Stimulated activated CD8-positive, alpha-beta memory T cell treated with anti-CD3 and anti-CD28 coated beads, Interleukin-2, amount 100 ng/mL, for 1 hour (primary cell): ENCODE measurements at regions not wholly inside any gene's neighbourhood (a gene's known extent, or its start where the extent isn't known, plus 50 kb on each side); places are given as distances from the start of the nearest gene placed in this dataset.
"Not testable (repeated sequence)": the region's sequence is repeated elsewhere in the genome, so short reads cannot be mapped to it uniquely, and the experiment has no call there.

Experiments used
- DNase-seq, 2 donors: peaks; one replicate each; pipeline ENCODE4 v3.0.0-alpha.2; 2020; ENCODE audit warnings: low read depth in 2 of 2

DNA sequence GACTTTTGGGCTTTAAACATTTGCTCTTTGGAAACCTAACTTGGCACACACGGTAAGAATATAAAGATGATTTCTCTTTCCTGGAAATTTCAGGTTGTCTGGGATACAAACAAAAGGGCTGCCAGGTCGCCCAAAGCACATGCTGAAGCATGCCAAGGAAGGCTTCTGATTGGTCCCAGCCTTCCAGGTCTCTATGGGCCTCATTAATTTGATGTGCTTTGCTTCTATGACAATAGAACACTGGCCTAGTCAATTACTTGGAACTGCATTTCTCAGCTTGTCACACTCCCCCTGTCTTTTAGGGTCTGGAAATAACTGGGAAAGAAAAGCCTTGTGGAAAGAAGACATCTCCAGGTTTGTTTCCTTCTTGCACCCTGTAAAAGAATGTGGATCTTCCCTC, 228.9 kb downstream of the ADCYAP1 start:
- DNase-seq, result no peak

DNA sequence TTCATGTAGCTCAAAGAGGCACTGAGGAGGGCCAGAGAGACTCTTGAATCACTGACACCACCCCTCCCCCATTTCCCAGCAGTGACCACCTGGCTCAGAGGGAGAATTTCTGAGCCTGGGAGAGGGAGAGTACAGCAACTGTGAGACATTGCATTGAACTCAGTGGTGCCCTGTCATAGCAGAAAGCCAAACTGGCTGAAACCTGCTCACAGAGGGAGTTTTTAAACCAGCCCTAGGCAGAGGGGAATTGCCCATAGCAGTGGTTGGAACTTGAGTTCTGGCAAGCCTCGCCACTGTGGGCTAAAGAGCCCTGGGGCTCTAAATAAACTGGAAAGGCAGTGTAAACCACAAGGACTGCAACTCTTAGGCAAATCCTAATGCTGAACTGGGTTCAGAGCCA, 243.1 kb downstream of the ADCYAP1 start:
- no peak for DNase-seq

GRCh38 chr18:1149709-1150108, 245.0 kb downstream of the ADCYAP1 start:
- no peak for DNase-seq

- no peak for DNase-seq
Measured at GRCh38 chr18:1150344-1150743, 245.7 kb downstream of the ADCYAP1 start.

GRCh38 chr18:1152958-1153357, 248.3 kb downstream of the ADCYAP1 start:
- not testable (repeated sequence) for DNase-seq

DNA sequence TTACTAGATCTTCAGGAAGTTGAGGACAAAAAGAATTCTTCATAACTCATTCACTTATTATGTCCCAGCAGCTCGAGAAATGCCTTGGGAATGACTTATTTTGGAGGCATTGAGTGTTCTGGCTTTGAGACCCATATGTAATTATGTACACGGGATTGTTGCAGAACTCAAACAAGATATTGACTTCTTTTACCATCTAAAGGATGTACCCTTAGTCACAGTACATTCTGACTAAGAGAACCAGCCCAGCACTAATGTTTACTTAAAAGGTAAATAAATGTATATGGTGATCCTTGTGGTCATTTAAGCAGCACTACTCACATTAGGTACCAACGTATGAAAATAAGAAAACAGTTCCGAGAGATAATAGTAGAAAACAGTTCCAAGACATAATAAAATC, 268.9 kb downstream of the ADCYAP1 start:
- DNase-seq, result no peak

- no peak for DNase-seq
Measured at GRCh38 chr18:1177232-1177631, 272.6 kb downstream of the ADCYAP1 start.

GRCh38 chr18:1191341-1191740, 286.7 kb downstream of the ADCYAP1 start:
- DNase-seq, result no peak

DNA sequence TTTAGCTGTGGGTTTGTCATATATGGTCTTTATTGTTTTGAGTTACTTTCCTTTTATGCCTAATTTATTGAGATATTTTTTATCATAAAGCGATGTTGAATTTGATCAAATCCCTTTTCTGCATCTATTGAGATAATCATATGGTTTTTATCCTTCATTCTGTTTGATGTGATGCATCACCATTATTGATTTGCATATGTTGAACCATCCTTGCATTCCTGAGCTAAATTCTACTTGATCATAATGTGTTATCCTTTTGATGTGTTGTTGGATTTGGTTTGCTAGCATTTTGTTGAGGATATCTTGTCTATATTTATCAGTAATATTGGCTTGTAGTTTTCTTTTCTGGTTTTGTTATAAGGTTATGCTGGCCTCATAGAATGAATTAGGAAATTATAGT, 308.5 kb downstream of the ADCYAP1 start:
- DNase-seq, result no peak

- no peak for DNase-seq
Measured at GRCh38 chr18:1222880-1223279, 318.2 kb downstream of the ADCYAP1 start.

DNA sequence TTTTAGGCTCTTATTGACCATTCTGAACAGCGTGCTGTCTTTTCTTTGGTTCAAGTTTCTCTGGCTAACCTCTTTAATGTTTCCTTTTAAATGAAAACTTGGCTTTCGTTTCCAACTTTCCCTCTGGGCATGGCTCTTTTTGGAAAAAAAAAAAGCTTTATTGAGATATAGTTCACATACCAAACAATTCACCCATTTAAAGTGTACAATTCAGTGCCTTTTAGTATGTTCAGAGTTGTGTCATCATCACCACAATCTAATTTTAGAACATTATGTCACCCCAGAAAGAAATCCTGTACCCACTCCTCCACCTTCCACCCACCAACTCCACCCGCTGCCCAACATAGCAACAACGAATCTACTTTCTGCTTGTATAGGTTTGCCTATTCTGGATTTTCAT, 322.4 kb downstream of the ADCYAP1 start:
- no peak for DNase-seq

- no peak for DNase-seq
Measured at GRCh38 chr18:1229634-1230033, 325.0 kb downstream of the ADCYAP1 start.

DNA sequence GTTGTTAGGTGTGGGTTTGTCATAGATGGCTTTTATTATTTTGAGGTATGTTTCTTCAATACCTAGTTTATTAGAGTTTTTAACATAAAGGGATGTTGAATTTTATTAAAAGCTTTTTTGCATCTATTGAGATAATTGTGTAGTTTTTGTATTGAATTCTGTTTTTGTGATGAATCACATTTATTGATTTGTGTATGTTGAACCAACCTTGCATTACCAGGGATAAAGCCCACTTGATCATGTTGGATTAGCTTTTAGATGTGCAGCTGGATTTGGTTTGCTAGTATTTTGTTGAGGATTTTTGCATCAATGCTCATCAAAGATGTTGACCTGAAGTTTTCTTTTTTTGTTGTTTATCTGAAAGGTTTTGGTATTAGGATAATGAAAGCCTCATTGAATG, 328.2 kb downstream of the ADCYAP1 start:
- no peak for DNase-seq

DNA sequence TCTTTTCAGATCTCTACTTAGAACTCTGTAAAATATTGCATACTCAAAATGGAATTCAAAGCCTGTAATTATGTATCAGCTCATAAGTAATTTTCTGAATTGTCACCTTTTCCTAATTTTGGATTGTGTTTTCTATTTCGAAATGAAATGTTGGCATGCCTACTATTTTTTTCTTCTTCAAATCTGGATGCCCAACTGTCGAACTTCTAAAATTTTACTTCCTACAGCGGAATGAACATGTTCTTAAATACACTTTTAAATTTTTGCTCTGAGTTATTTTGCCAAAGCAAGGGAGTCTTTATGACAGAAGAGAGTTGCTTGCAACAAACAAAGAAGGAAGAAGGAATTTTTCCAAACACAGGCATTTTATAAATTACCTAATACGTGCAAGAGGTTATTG, 336.0 kb downstream of the ADCYAP1 start:
- DNase-seq, result no peak

DNA sequence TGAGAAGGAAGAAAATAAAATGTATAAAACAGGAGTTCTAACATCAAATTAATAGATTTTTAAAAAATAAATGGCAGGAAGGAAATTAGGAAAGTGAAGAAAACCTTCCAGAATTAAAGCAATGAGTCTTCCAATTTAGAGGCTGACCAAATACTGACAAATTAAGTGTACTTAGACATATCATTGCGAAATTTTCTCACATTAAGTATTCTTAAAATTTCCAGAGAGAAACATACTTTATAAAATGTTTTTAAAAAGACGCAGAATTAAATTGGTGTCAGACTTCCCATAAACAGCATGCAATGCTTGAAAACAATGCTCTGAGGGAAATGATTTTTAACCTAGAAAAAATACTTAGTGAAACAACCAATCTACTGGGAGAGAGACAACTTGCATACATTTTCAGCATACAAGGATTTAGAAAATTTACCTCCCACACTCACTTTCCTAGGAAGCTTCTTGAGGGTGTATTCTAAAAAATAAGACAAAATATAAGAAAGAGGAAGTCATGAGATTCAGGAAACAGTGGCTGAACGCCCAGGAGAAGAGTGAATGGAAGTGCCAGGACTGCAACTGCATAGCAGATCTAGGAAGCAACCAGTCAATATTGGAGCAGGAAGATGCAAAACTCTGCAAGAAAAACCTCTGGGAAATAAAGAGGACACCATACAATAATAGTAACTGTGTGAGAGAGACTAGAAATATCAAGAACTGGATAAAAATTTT, 339.9 kb downstream of the ADCYAP1 start:
- DNase-seq, result no peak

DNA sequence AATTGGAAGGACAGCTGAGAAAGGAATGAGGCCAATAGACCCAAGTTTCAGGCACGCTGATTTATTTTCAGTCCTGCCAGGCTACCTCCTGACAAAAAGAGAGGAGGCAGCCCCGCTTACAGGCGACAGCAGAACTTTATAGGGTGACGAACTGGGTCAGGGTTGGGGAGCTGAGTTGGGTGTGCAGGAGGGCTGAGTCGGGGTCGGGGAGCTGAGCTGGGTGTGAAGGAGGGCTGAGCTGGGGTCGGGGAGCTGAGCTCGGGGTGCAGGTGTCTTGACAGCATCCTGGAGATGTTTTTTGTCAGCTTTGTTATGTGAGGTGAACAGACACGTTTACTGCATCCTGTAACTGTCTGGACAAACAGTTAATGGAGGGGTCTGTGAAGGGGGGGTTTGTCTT, 342.2 kb downstream of the ADCYAP1 start:
- DNase-seq, result no peak

GRCh38 chr18:1252534-1252933, 347.9 kb downstream of the ADCYAP1 start:
- DNase-seq, result no peak

- DNase-seq, result no peak
Measured at GRCh38 chr18:1252936-1253335, 348.3 kb downstream of the ADCYAP1 start.

DNA sequence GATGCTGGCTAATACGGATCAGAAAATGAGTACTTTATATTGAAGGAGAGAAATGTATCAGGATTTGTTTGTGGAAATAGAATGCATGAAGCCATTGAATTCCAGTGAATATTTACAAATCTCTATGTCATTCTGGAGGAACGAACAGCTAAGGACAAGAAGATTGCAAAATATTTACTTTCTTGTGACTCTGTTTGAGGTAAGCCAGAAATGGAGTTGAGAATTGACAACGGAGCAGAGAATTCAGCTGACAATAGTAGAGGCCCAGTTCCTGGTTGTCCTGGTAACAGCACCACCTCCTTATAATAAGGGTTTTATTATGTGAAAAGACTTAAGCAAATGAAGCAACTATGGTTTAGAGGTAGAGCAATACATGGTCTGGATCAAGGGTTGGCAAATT, 349.2 kb downstream of the ADCYAP1 start:
- no peak for DNase-seq

DNA sequence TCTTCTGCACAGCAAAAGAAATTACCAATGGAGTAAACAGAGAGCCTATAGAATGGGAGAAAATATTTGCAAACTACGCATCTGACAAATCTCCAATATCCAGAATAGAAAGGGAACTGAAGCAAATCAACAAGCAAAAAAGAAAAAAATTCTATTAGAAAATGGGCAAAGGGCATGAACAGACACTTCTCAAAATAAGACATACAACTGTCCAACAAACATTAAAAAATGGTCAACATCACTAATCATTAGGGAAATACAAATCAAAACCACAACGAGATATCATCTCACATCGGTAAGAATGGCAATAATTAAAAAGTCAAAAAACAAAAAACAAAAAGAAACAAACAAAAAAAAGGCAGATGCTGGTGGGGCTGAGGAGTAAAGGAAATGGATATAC, 356.4 kb downstream of the ADCYAP1 start:
- DNase-seq, result no peak

DNA sequence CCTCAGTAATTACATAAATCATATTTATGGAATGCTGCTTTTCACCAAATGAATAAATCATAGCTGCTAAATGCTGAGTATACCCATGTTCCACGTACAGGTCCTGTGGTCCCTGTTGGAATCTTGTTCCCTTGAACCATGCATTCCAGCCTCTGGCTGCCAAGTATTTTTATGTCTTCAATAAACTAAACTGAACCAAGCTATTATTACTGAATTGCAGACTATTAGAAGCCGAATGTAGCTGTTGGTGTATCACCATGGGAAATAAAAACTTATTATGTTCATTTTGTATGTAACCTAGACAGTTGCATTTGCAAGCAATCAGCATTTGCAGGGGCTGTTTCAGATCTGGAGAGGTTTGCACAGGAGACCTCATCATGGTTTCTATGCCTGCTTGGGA, 362.4 kb downstream of the ADCYAP1 start:
- DNase-seq, result no peak

DNA sequence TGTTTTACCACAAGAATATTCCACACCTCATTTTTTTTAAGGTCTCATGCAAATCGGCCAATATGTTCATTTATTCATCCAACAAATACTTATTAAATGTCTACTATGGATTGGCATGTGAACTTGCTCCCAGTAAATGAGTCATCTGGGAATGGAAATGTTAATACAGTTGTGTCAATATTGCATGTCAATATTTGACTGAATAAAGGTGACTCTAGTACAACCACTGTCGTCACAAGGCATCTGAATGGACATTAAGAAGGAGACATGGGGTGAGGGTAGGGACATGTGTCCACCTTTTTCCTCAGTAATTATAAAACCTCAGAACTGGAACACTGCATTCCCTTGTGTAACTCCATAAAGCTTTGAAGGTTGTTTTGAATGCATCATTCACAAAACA, 365.4 kb downstream of the ADCYAP1 start:
- DNase-seq, result no peak

GRCh38 chr18:1273469-1273868, 368.8 kb downstream of the ADCYAP1 start:
- DNase-seq, result no peak

- no peak for DNase-seq
Measured at GRCh38 chr18:1292167-1292566, 387.5 kb downstream of the ADCYAP1 start.
